GM18870 (cell line): ENCODE measurements at regions not wholly inside any gene's neighbourhood (a gene's known extent, or its start where the extent isn't known, plus 50 kb on each side); places are given as distances from the start of the nearest gene placed in this dataset.
"Not testable (repeated sequence)": the region's sequence is repeated elsewhere in the genome, so short reads cannot be mapped to it uniquely, and the experiment has no call there.

ENCODE experiments used
- ATAC-seq: cut with Tn5 transposase; IDR thresholded peaks from one replicate; pipeline ENCODE4 v1.9.1; 2021; ENCODE audit warnings: moderate library complexity; ENCODE audit not compliant: unreplicated experiment

DNA sequence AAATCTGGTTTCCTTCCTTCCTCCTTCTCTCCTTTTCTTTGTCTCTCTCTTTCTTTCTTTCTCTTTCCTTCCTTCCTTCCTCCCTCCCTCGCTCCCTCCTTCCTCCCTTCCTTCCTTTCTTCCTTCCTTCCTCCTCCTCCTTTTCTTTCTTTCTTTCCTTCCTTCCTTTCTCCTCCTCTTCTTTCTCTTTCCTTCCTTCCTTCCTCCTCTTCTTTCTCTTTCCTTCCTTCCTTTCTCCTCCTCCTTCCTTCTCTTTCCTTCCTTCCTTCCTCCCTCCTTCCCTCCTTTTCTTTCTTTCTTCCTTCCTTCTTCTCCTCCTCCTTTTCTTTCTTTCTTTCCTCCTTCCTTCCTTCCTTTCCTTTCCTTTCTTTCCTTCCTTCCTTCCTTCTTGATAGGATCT, 61.2 kb downstream of the VIP start:
- ATAC-seq = no peak

DNA sequence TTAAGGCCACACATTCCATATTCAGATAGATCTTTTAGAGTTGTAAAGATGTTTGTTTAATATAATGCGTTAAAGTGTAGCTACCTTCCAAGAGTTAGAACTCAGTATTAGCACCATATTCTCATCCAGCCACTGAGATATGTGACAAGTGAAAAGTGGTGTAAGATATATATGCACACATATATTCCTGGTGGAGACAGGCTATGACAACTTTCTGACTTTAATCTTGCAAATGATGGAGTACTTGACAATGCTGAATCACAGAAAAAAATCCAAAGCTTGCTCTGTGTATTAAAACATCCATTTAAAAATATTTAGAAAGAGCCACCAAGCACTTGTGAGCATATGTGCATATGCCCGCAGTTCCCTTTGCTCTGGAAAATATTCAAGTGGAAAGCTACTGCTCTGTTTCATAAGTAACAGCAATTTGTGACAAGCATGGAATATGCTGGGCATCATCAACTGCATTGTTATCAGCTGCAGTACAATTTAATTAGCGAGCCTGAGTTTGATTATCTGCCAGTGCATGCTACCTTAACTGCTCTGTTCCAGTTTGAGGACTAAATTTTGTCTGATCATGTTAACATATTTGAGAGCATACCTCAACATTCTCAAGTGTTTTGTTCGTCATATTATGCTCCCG, 64.8 kb downstream of the VIP start:
- no peak for ATAC-seq

DNA sequence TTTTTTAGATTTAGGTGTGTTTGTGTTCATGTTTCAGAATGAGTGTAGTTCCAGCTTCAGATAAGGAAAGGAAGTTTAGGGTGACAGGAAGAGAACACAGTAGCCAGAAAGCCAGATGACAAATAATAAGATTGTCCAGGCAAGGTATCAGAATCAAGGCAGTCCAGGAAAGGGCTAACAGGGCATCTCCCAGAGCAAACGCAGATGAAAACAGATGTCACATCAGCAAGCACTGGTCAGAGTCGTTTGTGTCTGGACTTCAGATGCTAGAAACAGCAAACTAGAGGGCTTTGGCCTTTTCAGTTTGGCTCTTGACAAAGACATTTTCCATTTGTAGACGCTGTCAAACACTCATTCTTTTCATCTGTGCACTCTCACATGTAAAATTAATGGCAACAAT, 65.5 kb downstream of the VIP start:
- ATAC-seq = no peak

DNA sequence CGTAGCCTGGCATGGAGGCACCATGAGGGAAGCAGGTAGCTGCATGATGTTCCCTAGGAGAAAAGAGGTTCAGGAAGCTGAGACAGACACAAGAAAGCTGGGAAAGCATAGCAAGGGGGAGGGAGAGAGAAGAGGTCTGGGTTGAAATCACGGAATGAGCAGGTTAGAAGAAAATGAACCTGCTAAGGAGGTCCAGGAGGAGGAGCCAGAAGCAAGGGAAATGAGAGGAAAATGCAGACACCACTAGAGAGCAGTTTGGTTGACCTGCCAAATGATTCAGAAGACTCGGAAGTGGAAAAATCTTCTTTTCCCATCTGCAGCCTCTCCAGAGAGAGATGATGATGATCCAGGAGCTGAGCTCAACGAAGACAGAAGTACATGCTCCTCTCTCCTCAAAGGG, 70.9 kb downstream of the VIP start:
- ATAC-seq = no peak

DNA sequence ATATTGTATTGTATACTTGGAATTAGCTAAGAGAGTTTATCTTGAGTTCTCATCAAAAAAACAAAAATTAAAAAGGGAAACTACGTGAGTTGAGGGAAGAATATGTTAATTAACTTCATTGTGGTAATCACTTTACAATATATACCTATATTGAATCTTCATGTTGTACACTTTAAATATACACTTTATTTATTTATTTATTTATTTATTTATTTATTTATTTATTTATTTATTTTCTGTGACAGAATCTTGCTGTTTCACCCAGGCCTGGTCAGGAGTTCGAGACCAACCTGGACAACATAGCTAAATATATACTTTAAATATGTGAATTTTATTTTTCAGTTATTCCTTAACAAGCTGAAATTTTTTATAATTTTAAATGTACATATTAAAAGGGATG, 74.1 kb downstream of the VIP start:
- no peak for ATAC-seq

DNA sequence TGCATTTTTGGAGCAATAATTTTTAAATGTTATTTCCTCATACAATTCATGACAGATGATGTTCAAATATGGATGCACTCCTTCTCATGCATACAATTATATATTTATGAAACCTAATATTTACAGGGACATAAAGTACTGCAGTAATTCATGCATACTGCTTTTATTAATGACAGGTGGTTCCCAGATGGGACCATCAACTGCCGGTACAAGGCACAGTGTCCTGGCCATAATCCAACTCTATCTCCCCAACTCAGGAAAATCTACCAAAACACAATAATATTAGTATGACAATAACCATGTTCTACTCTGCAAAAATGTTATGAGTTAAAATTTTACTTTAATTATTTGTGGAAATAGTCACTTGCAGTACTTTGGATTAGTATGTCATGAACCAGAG, 77.8 kb downstream of the VIP start:
- ATAC-seq = no peak

DNA sequence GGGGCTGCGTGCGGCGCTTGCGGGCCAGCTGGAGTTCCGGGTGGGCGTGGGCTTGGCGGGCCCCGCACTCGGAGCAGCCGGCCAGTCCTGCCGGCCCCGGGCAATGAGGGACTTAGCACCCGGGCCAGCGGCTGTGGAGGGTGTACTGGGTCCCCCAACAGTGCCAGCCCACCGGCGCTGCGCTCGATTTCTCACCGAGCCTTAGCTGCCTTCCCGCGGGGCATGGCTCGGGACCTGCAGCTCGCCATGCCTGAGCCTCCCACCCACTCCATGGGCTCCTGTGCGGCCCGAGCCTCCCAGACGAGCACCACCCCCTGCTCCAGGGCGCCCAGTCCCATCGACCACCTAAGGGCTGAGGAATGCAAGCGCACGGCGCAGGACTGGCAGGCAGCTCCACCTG, 83.8 kb downstream of the VIP start:
- ATAC-seq = not testable (repeated sequence)

DNA sequence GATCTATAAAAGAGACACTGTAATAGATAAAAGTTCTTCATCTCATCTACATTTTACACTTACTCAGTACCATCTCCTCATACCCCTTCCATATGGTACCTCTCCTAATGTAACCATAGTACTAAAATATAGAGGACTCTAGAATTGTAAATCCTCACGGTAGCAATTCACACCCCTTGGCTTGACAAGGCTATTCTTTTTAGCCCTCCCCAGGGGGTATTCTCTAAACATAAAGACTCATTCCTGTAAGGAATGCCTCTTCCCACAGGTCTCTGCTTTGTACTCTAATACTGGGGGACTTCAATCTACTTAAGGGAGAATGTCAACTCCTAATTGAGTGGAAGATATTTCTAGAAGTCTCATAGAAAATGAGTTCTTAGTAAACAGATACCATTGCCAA, 85.9 kb downstream of the VIP start:
- no peak for ATAC-seq

DNA sequence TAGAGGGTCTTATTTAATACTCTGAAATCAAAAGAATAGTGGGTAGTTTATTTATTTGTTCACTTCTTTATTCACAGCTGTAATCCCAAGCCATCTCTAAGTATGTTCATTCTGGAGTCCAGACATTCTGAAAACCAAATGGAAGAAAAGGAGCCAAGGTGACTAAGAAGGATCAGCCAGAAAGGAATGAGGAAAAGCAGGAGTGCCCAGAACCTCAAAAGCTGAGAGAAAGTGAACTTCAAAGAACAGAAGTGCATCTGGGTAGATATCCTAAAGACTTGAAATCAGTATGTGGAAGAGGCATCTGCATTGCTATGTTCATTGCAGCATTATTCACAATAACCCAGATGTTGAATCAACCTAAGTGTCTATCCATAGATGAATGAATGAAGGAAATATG, 94.8 kb downstream of the VIP start:
- ATAC-seq = no peak

DNA sequence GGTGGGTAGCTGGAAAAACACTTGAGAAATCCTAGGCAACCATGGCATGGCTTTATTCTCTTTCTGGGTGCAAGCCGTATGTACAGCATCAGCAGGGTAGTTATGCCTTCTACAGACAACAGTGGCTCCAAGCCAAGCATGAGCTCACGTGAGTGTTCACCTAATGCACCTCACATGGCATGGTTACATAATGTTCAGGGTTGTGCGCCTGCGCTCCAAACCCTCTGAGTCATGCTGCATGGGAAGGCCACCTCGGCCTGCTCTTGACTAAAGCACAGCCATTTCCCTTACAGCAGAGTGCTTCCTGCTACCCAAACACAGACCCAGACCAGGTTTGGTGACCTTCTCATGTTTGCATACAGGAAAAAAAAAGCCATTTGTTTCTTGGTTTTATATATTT, 96.2 kb downstream of the VIP start:
- no peak for ATAC-seq

DNA sequence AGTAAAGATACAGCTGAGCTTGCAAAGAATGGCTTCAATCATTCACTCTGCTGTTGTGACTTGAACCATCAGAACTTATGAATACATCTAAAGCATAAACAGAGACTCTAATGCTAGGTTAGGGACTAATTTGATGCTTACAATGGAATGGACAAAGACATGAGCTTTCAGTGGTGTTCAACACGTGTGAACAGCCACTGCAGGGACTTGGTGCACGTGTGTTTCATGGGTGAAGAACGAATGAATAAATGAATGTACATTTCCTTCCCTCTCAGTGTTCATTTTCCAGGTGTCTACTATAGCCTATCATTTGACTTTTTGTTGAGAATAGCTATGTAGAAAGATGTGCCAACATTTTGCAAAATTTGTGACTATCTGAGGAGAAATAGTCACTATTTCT, 98.3 kb downstream of the VIP start:
- ATAC-seq = no peak

DNA sequence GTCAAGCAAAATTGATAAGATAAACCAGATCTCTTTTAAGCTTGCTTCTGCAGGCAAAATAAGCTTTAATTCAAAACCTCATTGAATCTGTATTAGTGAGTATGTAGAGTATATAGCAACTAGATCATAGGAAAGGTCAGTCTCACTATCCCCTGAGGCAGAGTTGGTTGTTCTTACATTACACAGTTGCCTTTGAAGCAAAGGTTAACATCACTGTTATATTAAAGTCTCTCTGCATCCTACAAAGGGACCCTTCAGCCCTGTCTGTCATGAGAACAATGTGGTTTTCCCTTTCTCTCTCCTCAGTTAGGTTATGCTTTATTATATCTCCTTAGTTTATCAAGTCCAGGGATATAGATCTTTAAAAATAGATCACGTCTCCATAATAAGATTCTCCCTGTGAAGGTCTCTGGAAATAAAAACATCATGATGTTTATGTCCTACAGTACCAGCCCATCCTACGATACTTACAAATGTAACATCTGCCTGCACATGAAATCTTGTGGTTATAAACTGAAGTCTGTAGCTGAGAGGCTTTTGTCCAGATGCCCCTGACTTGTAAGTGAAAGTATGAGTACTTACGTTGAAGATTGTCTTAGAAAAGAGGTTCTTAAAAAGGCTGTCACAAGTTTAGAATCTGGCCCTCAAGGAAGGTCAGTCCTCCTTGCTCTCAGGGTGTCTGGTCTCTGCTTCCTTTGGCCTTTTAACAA, 103.6 kb downstream of the VIP start:
- no peak for ATAC-seq

DNA sequence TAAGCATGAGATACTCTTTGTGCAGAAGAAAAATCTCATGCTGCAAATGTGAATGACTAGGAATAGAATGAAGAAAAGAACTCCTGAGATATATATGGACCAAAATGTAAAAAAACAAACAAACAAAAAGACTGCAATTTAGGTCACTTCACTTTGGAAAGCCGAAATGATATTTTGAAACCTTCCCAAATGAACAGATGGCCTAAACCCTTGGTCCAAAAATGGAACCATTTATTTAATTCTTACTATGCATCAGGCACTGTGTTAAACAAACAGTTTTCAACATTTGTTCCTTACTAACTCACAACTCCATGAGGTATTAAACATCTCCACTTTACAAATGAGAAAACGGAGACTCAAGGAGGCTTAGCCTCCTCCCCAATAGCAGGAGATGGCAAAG, 107.5 kb downstream of the VIP start:
- ATAC-seq = no peak

DNA sequence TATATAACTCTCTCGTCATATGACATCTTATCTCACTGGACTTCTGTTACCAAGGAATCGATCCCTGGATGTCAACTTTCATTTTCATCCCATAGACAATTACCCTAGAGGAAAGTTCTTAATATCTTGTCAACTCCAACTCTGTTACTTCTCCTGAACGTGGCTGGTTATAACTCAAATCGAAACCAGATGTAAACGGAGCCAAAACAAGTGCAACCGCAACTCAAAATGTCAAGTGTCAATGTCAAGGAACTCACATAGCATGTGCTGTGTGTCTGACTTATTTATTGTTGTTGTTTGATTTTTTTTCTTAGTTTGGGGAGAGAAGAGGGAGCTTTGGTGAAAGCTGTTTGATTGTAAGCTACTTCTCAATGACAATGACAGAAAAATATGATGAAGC, 108.6 kb downstream of the VIP start:
- ATAC-seq = no peak

DNA sequence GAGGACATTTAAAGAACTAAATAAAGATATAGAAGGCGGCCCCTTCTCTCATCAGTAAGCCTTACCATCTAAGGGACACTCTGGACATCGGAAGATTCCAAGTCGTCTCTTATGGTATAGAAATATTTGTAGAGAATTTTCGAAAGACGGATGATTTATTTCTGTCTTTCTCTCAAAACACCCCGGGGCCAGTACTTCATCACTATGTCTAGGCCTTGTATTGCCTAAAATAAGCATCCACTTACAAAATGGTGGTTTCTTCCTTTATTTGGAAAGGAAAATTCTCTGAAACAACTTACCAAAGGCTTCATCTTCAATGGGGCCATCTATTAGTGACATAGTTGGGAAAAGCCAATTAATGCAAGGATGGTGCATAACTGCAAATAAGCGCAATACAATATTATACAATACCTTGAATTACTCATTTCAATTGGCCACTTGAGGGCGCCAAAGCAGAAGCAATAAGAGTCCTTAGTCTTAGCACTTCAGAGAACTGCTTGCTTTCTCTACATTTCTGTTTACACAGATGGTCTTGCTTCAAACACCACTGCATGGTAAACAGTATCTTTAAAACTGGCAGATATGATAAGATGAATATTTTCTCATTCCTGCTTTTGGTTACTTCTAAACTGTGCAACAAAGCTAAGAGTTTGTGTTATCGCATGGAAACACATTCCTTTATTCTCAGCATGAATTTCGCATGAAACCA, 113.2 kb downstream of the VIP start:
- ATAC-seq = peak; percentile 86

DNA sequence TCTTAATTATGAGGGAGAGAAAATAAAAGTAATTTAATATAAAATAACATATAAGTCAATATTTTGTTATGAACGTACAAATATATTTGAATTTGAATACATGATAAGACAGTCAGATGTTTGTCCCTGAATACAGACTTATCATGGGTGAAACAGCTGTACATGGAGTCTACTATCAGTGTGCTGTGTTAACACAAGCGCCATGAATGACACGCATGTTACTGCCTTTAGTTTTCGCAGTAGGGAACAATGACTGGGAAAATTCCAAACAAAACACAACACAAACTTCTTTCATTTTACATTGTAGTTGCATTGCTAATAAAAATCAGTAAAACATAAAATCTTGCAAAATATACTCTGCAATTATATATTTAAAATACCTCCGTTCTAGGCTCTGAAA, 108.6 kb downstream of the FBXO5 start:
- no peak for ATAC-seq

DNA sequence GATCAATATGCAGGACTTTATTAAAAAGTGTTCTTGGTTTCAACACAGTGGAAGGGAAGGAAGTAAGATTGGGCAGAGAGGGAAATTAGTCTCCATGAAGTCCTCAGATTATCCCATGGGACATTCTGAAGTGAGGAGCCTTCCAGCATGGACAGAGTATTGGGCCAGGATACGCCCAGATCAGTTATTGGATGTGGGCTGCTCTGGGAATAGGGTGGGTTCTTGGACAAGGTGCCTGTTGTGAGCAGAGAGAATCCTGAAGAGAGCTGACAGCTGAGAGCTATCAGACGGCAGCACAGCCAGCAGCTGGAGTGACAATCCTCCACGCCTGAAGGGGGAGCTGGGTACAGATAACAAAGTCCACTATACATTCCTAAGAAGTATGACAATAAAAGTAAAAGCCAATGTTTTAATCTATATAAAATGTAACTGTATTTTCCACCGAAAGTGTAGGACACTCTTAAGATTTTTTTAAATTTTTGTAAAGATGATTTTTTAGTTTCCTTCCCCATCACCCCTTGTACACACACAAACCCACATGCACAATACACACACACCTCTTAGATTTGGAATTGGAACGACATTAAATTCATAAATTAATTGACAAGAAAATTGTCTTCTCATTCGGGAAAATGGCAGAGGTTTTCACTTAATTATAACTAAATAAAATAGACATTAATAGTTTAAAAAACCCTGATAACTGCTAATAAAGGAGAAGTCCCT, 107.8 kb downstream of the FBXO5 start:
- ATAC-seq = no peak

DNA sequence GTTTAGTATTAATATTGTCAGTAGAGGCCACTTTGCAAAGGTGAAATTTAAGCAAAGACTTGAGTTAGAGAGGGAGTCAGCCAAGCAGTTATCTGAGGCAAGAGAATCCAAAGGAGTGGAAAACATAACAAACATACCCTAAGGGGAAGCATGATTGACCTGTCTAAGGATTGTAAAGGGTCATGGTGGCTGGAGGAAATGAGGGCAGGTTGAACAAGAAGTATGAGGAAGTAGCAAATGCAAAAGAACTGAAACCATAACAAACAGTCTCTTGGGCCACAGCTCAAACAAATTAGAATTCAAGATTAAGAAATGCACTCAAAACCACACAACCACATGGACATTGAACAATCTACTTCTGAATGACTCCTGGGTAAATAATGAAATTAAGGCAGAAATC, 103.2 kb downstream of the FBXO5 start:
- ATAC-seq = no peak

DNA sequence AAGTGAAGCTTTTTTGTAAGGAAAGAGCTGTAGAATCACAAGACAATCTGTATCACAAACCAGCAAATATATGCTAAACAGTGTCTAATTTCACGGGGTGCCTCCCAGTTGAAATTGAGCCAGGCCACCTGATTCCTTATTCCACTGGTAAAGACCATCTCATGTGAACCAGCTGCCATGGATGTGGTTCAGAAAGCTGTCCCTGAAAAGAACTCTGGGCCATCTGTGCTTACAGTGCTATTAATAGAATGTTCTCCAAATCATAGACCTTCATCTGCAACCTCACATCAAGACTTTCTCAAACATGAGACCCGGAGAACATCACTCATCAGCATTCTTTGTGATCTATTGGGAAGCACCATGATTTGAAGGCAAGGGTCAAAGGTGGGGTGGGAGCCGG, 89.7 kb downstream of the FBXO5 start:
- no peak for ATAC-seq

DNA sequence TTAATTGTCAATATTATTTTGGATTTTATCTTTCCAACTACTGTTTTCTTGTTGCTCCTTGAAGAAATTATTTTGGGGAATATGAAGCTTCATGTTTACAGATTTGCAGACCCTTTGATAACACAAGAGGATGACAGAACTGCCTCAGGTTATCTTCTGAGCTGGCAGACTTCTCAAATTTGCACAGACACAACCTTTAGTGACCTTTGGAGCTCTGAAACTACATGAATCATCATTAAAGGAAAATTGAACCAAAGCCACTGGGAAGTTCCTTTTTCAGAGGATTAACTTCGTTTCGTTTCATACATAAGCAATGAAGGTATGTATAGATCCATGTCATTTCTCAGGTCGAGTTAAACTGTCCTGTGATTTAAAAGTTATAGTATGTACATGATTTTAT, 85.9 kb downstream of the FBXO5 start:
- ATAC-seq = no peak

DNA sequence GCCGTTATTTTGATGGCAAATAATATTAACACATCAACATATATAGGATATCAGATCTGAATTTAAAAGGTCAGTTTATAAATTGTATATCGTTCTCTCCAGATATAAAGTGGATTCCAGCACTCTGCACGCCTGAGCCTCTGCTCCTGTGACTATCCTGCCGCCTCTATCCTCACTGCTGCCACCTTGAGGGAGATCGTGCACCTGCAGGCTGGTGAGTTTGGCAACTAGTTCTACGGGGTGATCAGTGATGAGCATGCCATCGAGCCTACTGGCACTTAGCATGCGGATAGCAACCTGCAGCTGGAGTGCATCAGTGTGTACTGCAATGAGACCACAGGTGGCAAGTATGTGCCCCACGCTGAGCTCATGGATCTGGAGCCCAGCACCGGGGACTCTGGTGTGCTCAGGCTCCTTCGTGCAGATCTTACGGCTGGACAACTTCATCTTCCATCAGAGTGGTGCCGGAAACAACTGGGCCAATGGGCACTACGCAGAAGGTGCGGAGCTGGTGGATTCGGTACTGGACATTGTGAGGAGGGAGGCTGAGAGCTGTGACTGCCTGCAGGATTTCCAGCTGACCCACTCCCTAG, 84.9 kb downstream of the FBXO5 start:
- ATAC-seq = peak; percentile 97
